D721Med (cell line): ENCODE measurements at regions not wholly inside any gene's neighbourhood (a gene's known extent, or its start where the extent isn't known, plus 50 kb on each side); places are given as distances from the start of the nearest gene placed in this dataset.

ENCODE experiments used
- DNase-seq: peaks from one replicate; pipeline ENCODE4 v3.0.0; 2011; ENCODE audit warnings: low spot score; ENCODE audit not compliant: insufficient read length
- FAIRE-seq: peaks from 2 replicates; lab custom pipeline; 2011; peaks lifted over from hg19 to GRCh38; lab: Jason Lieb, UNC
- TF ChIP-seq, protein P1 (sequence below): IDR thresholded peaks from 2 replicates; pipeline ENCODE4 v1.5.1; 2012; ENCODE audit warnings: mild to moderate bottlenecking, control low read depth; ENCODE audit not compliant: insufficient read depth; ENCODE audit errors: missing control alignments

DNA sequence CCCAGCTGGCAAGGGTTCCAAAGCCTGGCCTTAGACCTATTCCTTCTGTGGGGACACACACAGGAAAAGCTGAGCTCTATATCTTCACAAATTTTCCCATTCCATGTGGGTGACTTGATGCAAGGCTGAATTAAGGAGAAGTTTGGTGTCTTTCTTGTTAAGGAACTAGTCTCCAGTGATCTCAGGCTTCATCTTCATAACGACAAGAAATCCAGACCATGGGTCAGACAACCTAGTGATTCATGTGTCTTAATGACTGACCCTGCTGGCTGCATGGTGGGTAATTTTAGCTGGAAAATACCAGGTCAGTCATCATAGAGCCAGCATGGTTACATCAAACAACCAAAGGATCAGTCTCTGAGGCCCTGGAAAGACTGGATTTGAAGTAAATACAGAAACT lies 112.7 kb upstream of the SLC4A7 start:
- no peak for DNase-seq
- FAIRE-seq = no peak
- TF ChIP-seq, protein P1, sequence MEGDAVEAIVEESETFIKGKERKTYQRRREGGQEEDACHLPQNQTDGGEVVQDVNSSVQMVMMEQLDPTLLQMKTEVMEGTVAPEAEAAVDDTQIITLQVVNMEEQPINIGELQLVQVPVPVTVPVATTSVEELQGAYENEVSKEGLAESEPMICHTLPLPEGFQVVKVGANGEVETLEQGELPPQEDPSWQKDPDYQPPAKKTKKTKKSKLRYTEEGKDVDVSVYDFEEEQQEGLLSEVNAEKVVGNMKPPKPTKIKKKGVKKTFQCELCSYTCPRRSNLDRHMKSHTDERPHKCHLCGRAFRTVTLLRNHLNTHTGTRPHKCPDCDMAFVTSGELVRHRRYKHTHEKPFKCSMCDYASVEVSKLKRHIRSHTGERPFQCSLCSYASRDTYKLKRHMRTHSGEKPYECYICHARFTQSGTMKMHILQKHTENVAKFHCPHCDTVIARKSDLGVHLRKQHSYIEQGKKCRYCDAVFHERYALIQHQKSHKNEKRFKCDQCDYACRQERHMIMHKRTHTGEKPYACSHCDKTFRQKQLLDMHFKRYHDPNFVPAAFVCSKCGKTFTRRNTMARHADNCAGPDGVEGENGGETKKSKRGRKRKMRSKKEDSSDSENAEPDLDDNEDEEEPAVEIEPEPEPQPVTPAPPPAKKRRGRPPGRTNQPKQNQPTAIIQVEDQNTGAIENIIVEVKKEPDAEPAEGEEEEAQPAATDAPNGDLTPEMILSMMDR = no peak

DNA sequence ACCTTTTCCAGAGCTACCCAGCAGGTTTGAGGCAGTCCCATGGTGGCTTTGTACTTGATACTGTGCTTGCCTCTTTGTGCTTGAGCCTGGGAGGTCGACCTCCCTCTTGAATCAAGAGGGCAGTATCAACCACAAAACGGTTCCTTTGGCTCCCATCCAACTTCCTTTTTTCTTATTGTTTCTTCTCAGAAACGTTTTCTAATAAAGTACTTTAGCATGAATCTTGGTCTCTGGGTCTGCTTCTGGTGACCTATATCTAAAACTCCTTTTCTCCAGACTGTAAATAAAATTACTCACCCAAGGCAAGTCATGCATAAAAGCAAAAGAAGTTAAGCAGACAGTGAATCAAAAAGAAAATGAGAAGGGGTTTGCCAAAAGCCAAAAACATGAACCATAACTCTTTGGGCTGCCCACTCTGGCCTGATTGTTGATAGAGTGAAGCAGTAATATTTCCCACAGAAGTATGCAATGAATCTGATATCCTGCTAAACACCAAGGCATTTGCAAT lies 112.2 kb upstream of the SLC4A7 start:
- no peak for DNase-seq
- TF ChIP-seq, protein P1 = no peak

DNA sequence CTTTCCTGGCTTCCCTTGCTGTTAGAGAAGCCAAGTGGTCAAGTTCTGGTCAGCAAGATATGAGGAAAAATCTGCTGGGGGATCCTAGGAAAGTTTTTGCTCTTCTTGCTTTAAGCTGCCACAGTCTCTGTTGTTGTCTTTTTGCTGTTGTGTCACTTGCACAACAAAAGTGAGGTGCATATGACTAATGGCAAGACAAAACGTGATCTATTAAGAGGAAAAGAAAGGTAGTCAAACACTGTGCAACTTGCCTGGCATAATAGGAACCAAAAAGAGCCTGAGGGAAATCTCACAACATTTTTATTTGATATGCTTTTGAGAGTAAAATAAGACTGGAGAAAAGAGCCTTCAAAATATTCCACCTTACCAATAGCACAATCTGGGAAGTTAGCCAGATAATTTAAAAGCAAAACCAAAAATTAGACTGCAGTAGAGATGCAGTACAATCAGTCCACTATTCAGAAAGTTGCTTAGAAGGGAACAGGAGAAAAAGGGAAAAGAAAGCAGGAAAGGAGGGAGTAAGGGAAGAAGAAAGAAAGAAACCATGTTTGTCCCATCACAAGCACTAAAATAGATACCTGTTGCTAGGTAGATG lies 110.0 kb upstream of the SLC4A7 start:
- DNase-seq (no peak), FAIRE-seq (no peak)
- TF ChIP-seq, protein P1 = no peak

More for the DNA sequence above, 112.2 kb upstream of the SLC4A7 start:
- FAIRE-seq = no peak

DNA sequence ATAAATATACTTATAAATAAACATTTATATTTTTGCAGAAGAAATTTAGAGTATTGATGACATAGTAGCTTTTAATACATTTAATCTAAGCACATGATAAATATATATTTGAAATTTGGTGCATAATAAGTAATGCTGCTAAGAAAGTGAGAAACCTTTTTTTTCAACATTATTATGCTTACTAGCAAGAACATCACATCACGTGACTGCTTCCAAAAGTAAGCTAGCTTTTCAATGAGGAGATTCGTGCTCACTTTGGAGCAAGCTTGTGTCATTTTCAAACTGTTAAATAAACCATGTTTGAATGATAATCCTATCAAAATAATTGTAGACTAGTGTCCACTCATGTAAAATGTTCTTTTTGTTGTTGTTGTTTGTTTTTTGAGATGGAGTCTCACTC lies 109.0 kb upstream of the SLC4A7 start:
- FAIRE-seq (no peak), DNase-seq (no peak)
- TF ChIP-seq, protein P1 = no peak

DNA sequence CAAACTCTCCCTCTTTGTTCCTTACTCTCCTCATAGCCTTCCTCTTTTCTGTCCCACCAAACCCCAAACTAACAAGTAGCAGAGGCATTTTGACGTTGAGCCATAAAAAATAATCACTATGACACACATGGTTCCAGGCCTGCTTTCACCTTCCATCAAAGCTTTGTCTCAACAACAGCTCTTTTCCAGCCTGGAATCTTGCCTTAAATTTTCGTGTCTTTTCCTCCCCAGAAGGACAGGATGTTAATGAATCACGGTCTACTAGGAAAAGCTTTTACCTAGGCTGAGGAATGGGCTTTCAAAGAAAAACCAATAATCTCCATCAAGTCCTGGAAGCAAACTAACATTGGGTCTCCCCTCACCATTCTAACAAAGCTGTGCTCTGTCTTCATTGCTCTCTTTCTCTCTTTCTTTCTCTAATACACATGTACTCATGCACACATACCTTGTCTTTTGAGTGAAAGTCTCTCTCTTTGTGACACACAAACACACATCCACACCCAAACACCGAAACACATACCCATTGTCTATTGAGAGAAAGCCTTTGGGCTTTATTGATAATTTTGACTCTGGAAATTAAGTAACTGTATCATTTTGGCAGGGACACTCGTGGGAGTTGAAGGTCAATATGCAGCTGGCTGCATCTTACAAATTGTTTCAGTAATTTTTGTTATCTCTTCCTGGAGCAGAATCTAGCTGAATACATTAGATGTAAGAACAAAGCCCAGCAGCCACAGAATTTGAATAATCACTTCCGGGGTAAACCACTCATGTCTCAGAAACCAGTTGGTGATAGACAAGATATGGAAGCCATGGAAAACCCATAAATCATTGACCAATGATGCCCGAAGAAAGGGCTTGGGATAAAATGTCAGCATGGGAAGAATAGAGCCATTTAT lies 107.4 kb upstream of the SLC4A7 start:
- FAIRE-seq (no peak), DNase-seq (no peak)
- TF ChIP-seq, protein P1 = no peak

DNA sequence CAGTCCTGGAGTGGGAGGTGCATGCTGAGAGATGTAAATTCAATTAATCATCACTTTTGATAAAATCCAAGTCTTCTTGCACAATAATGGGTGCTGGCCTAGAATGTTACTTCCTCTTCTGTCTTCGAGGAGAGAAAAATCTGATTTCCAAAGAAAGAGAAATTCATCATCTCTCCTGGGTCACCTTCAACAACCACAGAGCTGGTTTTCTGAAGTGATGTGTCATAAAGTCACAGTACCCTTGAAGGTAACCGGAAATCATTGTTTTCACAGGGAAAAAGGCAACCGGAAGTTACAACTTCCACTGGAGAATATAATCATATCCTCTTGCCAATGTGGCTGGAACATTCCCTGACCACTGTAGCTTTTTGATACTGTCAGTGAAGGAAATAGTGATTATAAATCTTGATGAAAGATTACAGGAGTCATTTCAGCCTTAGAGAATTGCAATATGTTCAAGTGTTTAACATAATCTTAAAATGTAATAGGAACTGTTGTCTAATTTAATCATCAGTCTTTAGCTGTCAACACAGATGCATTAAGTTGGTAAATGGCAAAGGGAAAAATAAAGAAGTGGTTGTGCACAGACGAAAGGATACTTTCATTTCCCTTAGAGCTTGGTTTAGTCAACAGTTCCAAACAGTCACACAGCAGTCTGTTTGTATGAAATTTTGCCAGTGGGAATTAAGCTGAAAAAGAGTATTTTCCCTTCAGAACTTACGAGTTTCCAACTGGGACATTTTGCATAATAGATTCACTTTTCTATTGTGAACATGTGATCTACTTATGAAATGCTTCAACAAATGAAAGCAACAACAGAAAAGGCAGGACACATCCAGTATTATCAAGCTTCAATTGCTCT lies 106.5 kb upstream of the SLC4A7 start:
- TF ChIP-seq, protein P1 = no peak
- FAIRE-seq = no peak
- DNase-seq = no peak
